ENCODE measurements at regions not wholly inside any gene's neighbourhood (a gene's known extent, or its start where the extent isn't known, plus 50 kb on each side); places are given as distances from the start of the nearest gene placed in this dataset.
"Not testable (repeated sequence)": the region's sequence is repeated elsewhere in the genome, so short reads cannot be mapped to it uniquely, and the experiment has no call there.

DNA sequence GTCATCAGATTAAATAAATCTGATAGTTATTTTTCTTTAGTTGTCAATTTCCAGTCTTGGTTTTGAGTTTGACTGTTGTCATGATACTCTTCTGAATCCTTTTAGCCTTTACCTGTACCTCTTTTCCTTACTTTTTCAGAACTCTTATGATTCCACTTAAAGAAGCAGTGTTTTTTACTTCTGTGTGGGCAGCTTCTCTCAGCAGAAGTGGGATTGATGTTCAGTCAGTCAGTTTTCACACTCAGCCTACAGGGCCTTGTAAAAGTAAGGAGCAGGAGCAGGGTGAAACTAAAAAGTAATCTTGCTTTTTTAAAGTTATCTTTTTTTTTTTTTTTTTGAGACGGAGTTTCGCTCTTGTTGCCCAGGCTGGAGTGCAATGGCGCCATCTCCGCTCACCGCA lies 75.1 kb downstream of the HAUS1 start:
- DNase-seq: no peak

DNA sequence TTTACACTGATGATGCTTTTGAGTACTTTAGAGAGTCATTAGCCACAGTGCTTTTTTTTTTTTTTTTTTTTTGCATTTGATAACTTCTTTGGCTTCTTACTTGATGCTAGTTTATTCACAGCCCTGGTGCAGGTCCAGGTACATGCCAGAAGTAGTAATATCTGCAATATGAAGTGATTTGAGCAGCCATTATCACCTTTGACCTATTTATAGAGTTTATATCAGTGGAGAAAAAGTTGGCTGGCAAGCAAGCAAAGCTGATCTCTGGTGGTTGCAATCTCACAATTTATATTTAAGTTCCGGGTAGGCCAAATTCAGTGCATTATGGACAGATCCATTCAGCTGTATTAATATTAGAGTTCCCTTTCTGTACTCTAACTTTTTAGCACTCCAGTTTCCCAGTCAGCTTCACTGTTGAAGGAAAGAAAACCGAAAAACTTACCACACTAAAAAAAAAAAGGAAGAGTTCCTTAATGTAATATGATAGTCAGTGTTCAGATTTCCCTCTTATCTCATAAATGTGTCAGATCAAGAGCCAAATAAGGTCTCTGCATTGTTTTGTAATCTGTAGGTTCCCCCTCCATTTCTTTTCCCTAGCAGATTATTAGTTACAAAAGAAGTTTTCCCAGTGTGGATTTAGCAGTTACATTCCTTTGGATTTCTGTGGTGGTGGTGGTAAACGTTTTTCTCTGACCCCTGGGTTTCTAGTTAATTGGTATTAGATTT lies 78.6 kb downstream of the HAUS1 start:
- peak; percentile 10 for DNase-seq

DNA sequence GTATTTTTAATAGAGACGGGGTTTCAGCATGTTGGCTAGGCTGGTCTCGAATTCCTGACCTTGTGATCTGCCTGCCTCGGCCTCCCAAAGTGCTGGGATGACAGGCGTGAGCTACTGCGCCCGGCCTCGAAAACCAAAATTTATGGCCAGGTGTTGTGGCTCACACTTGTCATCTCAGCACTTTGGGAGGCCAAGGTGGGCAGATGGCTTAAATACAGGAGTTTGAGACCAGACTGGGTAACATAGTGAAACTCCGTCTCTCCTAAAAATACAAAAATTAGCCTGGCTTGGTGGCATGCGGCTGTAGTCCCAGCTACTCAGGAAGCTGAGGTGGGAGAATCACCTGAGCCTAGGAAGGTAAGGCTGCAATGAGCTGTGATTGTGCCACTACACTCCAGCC lies 80.1 kb downstream of the HAUS1 start:
- not testable (repeated sequence) for DNase-seq

DNA sequence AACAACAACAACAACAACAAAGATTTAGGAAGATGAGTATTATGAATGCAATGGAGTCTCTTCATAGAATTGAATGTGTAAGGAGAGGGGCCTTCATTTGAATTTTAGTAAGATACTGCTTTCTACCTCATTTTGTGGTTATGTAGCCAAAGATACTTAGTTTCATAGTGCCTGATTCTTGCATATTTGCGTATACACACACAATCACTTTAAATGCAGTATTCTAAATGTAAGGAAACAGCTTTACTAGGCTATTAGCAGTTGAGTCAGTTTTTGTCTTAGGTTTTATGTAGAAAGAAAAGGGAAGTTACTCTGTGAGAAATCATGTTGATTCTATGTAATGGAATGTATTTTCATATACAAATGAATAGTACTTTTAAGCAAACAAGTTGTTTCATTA lies 80.5 kb downstream of the HAUS1 start:
- no peak for DNase-seq

- DNase-seq: no peak
Measured at GRCh38 chr18:46190667-46191066, 86.5 kb downstream of the HAUS1 start.

- peak; percentile 16 for DNase-seq
Measured at GRCh38 chr18:46196627-46197243, 92.5 kb downstream of the HAUS1 start.

GRCh38 chr18:46199515-46200147 lies 95.4 kb downstream of the HAUS1 start:
- DNase-seq: peak; percentile 10

GRCh38 chr18:46200178-46201055 lies 96.2 kb downstream of the HAUS1 start:
- DNase-seq: not testable (repeated sequence)

GRCh38 chr18:46204143-46204542 lies 100.0 kb downstream of the HAUS1 start:
- DNase-seq: no peak

GRCh38 chr18:46207985-46208384 lies 103.8 kb downstream of the HAUS1 start:
- DNase-seq: no peak

DNA sequence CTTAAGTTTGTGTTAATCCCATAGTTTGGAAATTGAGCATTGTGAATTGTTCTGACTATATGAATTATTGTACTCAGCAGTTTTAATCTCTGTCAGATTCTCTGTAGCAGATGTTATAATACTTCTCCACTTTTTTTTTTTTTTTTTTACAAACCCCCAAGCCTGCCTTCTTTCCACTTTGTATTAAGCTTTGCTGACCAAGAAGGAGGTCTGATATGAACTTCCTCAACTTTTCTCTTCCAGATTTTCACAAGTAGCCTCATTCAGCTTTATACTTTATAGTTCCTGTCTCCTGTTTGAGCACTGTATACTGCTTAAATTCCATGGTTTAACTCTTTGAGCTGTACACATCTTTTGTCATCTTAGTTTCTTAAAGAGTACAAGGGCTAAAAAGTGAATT lies 105.0 kb downstream of the HAUS1 start:
- DNase-seq: no peak

DNA sequence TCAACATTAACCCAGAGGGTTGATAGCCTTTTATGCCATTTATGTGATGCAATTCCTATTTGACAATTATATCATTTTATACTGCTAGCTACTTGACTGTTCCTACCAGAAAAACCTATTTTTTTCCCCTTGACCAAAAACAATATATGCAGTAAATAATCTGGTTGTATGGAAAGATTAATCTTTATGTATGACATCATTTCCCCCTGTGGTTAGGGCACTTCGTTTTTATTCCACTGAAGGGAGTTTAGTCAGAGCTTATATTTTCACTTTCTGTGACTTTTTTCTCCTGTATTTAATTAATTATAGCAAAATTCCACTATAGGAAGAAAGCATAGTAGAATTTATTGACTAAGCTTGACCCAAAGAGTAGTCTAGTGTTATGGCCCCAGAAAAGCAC lies 107.6 kb downstream of the HAUS1 start:
- peak; percentile 41 for DNase-seq

- DNase-seq: no peak
Measured at GRCh38 chr18:46212398-46212797, 108.2 kb downstream of the HAUS1 start.

GRCh38 chr18:46213295-46213694 lies 109.1 kb downstream of the HAUS1 start:
- no peak for DNase-seq

DNA sequence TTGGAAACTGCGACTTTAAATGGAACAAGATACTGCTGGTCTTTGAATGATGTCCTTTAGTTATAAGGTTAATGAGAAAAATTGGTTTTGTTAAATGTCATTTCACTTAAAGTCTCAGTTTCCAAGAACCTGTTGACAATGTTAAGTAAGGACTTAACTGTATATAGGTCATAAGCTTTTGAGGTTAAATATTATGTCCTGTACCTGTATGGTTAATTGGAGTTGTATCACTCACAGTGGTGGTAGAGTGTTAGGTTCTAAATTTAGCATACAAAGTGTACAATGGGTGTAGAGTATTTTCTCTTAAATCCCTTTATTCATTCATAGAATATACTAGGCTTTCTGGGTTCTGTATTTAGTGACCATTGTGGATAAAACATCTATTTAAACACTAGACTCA lies 110.2 kb downstream of the HAUS1 start:
- DNase-seq: no peak

GRCh38 chr18:46215902-46216723 lies 111.9 kb downstream of the HAUS1 start:
- DNase-seq: no peak

GRCh38 chr18:46220116-46220515 lies 115.9 kb downstream of the HAUS1 start:
- DNase-seq: peak; percentile 74

- DNase-seq: no peak
Measured at GRCh38 chr18:46222093-46222492, 117.9 kb downstream of the HAUS1 start.

- DNase-seq: no peak
Measured at GRCh38 chr18:46222710-46223360, 118.7 kb downstream of the HAUS1 start.

DNA sequence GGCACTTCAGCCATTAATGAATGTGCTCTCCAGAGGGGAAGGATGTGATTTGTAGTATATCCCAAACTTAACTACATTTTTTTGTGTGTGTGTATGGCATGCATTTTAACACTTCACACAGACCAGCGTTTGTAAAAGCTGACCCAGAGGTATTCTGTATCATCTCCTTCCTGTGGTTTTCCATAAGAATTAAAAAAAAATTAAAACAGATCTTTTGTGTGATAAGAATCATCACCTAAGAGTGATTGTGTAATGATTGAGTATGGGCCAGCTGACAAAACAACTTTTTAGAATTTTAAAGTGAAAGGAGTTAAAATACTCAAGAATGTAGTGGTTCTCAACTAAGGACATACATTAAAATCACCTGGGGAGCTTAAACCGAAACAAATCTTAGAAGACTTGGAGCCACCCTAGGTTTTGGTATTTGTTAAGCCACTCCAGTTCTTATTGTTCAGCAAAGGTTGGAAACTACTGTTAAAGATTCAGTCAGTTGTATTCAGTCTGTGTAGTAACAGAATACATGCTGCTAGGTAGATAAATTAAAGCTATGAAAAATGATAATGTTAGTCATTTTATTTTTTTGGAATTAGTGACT lies 120.1 kb downstream of the HAUS1 start:
- peak; percentile 51 for DNase-seq

DNA sequence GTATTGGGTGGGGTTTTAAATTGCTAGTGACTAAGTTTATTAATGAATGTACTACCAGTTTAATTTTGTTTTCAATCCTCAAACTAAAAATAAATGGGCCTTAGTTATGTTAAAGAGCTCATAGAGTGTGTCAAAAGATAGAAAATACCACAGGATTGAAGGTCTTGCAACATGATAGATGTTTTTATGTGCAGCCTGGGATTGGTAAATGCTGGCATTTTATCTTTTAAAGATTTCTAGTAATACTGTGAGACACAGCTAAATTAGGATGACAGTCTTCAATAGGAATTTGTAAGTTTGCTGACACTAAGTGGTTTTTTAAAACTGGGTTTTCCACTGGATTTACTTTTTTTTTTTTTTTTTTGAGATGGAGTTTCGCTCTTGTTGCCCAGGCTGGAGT lies 122.3 kb downstream of the HAUS1 start:
- peak; percentile 62 for DNase-seq
